Skeletal muscle satellite cell (primary cell): ENCODE measurements at regions not wholly inside any gene's neighbourhood (a gene's known extent, or its start where the extent isn't known, plus 50 kb on each side); places are given as distances from the start of the nearest gene placed in this dataset.

Experiments
- H3K27me3 ChIP-seq: 2 replicates; pipeline ENCODE4 v1.7.0; 2013; ENCODE audit warnings: low read length; ENCODE audit not compliant: control insufficient read depth, insufficient read depth
- H3K36me3 ChIP-seq: 2 replicates; pipeline ENCODE4 v1.7.0; 2013; ENCODE audit warnings: mild to moderate bottlenecking, control low read depth, low read length; ENCODE audit not compliant: insufficient read depth
- H3K4me1 ChIP-seq: 2 replicates; pipeline ENCODE4 v1.7.0; 2013; ENCODE audit warnings: low read length; ENCODE audit not compliant: control insufficient read depth, insufficient read depth
- H3K4me2 ChIP-seq: 2 replicates; pipeline ENCODE4 v1.7.0; 2013; ENCODE audit warnings: mild to moderate bottlenecking, low read length
- H3K4me3 ChIP-seq: 2 replicates; pipeline ENCODE4 v1.7.0; 2013; ENCODE audit warnings: low read length
- H3K9ac ChIP-seq: 2 replicates; pipeline ENCODE4 v1.7.0; 2013; ENCODE audit warnings: mild to moderate bottlenecking, low read depth, low read length, moderate library complexity
- H3K9me3 ChIP-seq: replicated peaks from 2 replicates; pipeline ENCODE4 v1.7.0; 2013; ENCODE audit warnings: mild to moderate bottlenecking, control low read depth, low read length
- small RNA-seq: library from RNA; depleted of rRNA; stranded (forward); fragments of <200 nt; gene quantifications from one replicate; pipeline ENCODE3, GENCODE V24; 2012

GRCh38 chr10:79007421-79008319, 61.1 kb upstream of the ZMIZ1 start:
- peaks cover 73% of the 10 kb centered on the region for H3K27me3 ChIP-seq
- no peaks in the 10 kb centered on the region for H3K9me3 ChIP-seq
- H3K4me2 ChIP-seq: no peak overlapping the region
- H3K4me3 ChIP-seq: no peak overlapping the region
- no peak overlapping the region for H3K9ac ChIP-seq
- no peaks in the 10 kb centered on the region for H3K36me3 ChIP-seq
- peaks cover 13% of the 10 kb centered on the region for H3K4me1 ChIP-seq

GRCh38 chr10:79009145-79009544, 59.6 kb upstream of the ZMIZ1 start:
- Histone ChIP-seq H3K36me3 (no peaks in the 10 kb centered on the region), H3K9ac (no peak overlapping the region)

GRCh38 chr10:79012567-79012966, 56.2 kb upstream of the ZMIZ1 start:
- H3K36me3 ChIP-seq: no peaks in the 10 kb centered on the region
- H3K9ac ChIP-seq: no peak overlapping the region
- H3K9me3 ChIP-seq: no peaks in the 10 kb centered on the region
- H3K4me2 ChIP-seq: no peak overlapping the region
- H3K27me3 ChIP-seq: peaks cover 70% of the 10 kb centered on the region
- H3K4me1 ChIP-seq: no peaks in the 10 kb centered on the region
- H3K4me3 ChIP-seq: no peak overlapping the region

More at GRCh38 chr10:79009145-79009544, 59.6 kb upstream of the ZMIZ1 start:
- H3K4me3 ChIP-seq: no peak overlapping the region
- H3K9me3 ChIP-seq: no peaks in the 10 kb centered on the region
- peaks cover 80% of the 10 kb centered on the region for H3K27me3 ChIP-seq
- H3K4me1 ChIP-seq: peaks cover 3% of the 10 kb centered on the region
- no peak overlapping the region for H3K4me2 ChIP-seq

GRCh38 chr10:79013406-79013987, 55.3 kb upstream of the ZMIZ1 start:
- H3K4me1 ChIP-seq: no peaks in the 10 kb centered on the region
- no peak overlapping the region for H3K9ac ChIP-seq
- H3K27me3 ChIP-seq: peaks cover 61% of the 10 kb centered on the region
- no peak overlapping the region for H3K4me3 ChIP-seq
- no peaks in the 10 kb centered on the region for H3K36me3 ChIP-seq
- H3K4me2 ChIP-seq: no peak overlapping the region
- H3K9me3 ChIP-seq: no peaks in the 10 kb centered on the region

GRCh38 chr10:79014796-79015195, 54.0 kb upstream of the ZMIZ1 start:
- Histone ChIP-seq H3K27me3 (peaks cover 60% of the 10 kb centered on the region), H3K4me2 (no peak overlapping the region), H3K4me3 (no peak overlapping the region), H3K9me3 (no peaks in the 10 kb centered on the region), H3K9ac (no peak overlapping the region), H3K36me3 (no peaks in the 10 kb centered on the region), H3K4me1 (no peaks in the 10 kb centered on the region)

- Histone ChIP-seq H3K4me1 (no peaks in the 10 kb centered on the region), H3K27me3 (peaks cover 33% of the 10 kb centered on the region), H3K4me3 (no peak overlapping the region), H3K9me3 (no peaks in the 10 kb centered on the region), H3K9ac (no peak overlapping the region), H3K36me3 (no peaks in the 10 kb centered on the region), H3K4me2 (no peak overlapping the region)
These were observed 50.8 kb upstream of the ZMIZ1 start for GRCh38 chr10:79017882-79018520.

- no peaks in the 10 kb centered on the region for H3K4me1 ChIP-seq
- no peak overlapping the region for H3K4me2 ChIP-seq
- H3K27me3 ChIP-seq: peaks cover 29% of the 10 kb centered on the region
- H3K4me3 ChIP-seq: no peak overlapping the region
- no peaks in the 10 kb centered on the region for H3K36me3 ChIP-seq
- H3K9me3 ChIP-seq: no peaks in the 10 kb centered on the region
- no peak overlapping the region for H3K9ac ChIP-seq
These were observed 50.2 kb upstream of the ZMIZ1 start for GRCh38 chr10:79018521-79019011.

Small RNA genes in the stretch of these regions (small RNA-seq; reads per million reads assigned to genes)
- 0.35 reads per million for gene RF00056
